Subcutaneous abdominal adipose tissue (tissue), 5 donors: ENCODE measurements at regions not wholly inside any gene's neighbourhood (a gene's known extent, or its start where the extent isn't known, plus 50 kb on each side); places are given as distances from the start of the nearest gene placed in this dataset.

Source experiments
- H3K27ac ChIP-seq: one replicate; pipeline ENCODE4 v1.7.0; 2013; ENCODE audit warnings: low read depth, mild to moderate bottlenecking, inconsistent platforms, low read length, moderate library complexity
- H3K27me3 ChIP-seq, 5 donors: one replicate each; pipeline ENCODE4 v1.7.0; 2013; ENCODE audit warnings: low read length in 5 of 5, inconsistent platforms in 1 of 5; ENCODE audit not compliant: control insufficient read depth in 5 of 5, insufficient read depth in 4 of 5
- H3K36me3 ChIP-seq, 5 donors: one replicate each; pipeline ENCODE4 v1.7.0; 2013; ENCODE audit warnings: low read length in 5 of 5; ENCODE audit not compliant: control insufficient read depth in 5 of 5, insufficient read depth in 5 of 5
- H3K4me1 ChIP-seq, 5 donors: one replicate each; pipeline ENCODE4 v1.7.0; 2013; ENCODE audit warnings: low read length in 5 of 5, mild to moderate bottlenecking in 3 of 5, moderate library complexity in 1 of 5; ENCODE audit not compliant: control insufficient read depth in 5 of 5, insufficient read depth in 5 of 5
- H3K4me3 ChIP-seq, 5 donors: one replicate each; pipeline ENCODE4 v1.7.0; 2013; ENCODE audit warnings: low read length in 5 of 5, low read depth in 1 of 5
- H3K9ac ChIP-seq, 5 donors: one replicate each; pipeline ENCODE4 v1.7.0; 2013; ENCODE audit warnings: low read length in 5 of 5, mild to moderate bottlenecking in 4 of 5, moderate library complexity in 3 of 5
- H3K9me3 ChIP-seq, 5 donors: one replicate each; pipeline ENCODE4 v1.7.0; 2013; ENCODE audit warnings: low read length in 5 of 5; ENCODE audit not compliant: control insufficient read depth in 5 of 5
- donor health status: healthy.
- donor health status: healthy.
- donor health status: healthy.
- donor health status: healthy.
- donor health status: healthy.

- H3K4me1 ChIP-seq, result no peaks in the 10 kb centered on the region
- H3K9me3 ChIP-seq, result no peaks in the 10 kb centered on the region
- H3K4me3 ChIP-seq, result no peak overlapping the region
- no peak overlapping the region for H3K9ac ChIP-seq
- no peaks in the 10 kb centered on the region for H3K27me3 ChIP-seq
- H3K27ac ChIP-seq, result no peak overlapping the region
- no peaks in the 10 kb centered on the region for H3K36me3 ChIP-seq
Observed at GRCh38 chr1:194495434-194495833, 1309.0 kb upstream of the B3GALT2 start.

GRCh38 chr1:194487172-194487571 is 1300.8 kb upstream of the B3GALT2 start:
- H3K4me3 ChIP-seq, result no peak overlapping the region
- H3K27me3 ChIP-seq, result no peaks in the 10 kb centered on the region
- H3K4me1 ChIP-seq, result no peaks in the 10 kb centered on the region
- no peak overlapping the region for H3K9ac ChIP-seq
- no peak overlapping the region for H3K27ac ChIP-seq
- H3K9me3 ChIP-seq, result peaks cover 0 to 2% (median 0%) of the 10 kb centered on the region in 5 donors
- no peaks in the 10 kb centered on the region for H3K36me3 ChIP-seq

- no peaks in the 10 kb centered on the region for H3K4me1 ChIP-seq
- peaks cover 0 to 2% (median 0%) of the 10 kb centered on the region in 5 donors for H3K9me3 ChIP-seq
- no peak overlapping the region for H3K4me3 ChIP-seq
- no peak overlapping the region for H3K27ac ChIP-seq
- no peaks in the 10 kb centered on the region for H3K27me3 ChIP-seq
- no peak overlapping the region for H3K9ac ChIP-seq
- no peaks in the 10 kb centered on the region for H3K36me3 ChIP-seq
Observed at GRCh38 chr1:194485432-194485831, 1299.0 kb upstream of the B3GALT2 start.

- no peaks in the 10 kb centered on the region for H3K36me3 ChIP-seq
- no peaks in the 10 kb centered on the region for H3K9me3 ChIP-seq
- no peak overlapping the region for H3K4me3 ChIP-seq
- no peak overlapping the region for H3K27ac ChIP-seq
- no peak overlapping the region for H3K9ac ChIP-seq
- no peaks in the 10 kb centered on the region for H3K27me3 ChIP-seq
- no peaks in the 10 kb centered on the region for H3K4me1 ChIP-seq
Observed at GRCh38 chr1:194478731-194479130, 1292.3 kb upstream of the B3GALT2 start.

GRCh38 chr1:194477908-194478307 is 1291.5 kb upstream of the B3GALT2 start:
- no peaks in the 10 kb centered on the region for H3K36me3 ChIP-seq
- H3K9ac ChIP-seq, result no peak overlapping the region
- H3K4me3 ChIP-seq, result no peak overlapping the region
- no peaks in the 10 kb centered on the region for H3K4me1 ChIP-seq
- no peaks in the 10 kb centered on the region for H3K27me3 ChIP-seq
- no peak overlapping the region for H3K27ac ChIP-seq
- H3K9me3 ChIP-seq, result no peaks in the 10 kb centered on the region

- Histone ChIP-seq H3K9ac (no peak overlapping the region), H3K27ac (no peak overlapping the region), H3K4me1 (no peaks in the 10 kb centered on the region), H3K36me3 (no peaks in the 10 kb centered on the region), H3K4me3 (no peak overlapping the region), H3K27me3 (no peaks in the 10 kb centered on the region), H3K9me3 (no peaks in the 10 kb centered on the region)
Observed at GRCh38 chr1:194476872-194477271, 1290.5 kb upstream of the B3GALT2 start.

GRCh38 chr1:194476351-194476750 is 1289.9 kb upstream of the B3GALT2 start:
- H3K9me3 ChIP-seq, result no peaks in the 10 kb centered on the region
- no peak overlapping the region for H3K9ac ChIP-seq
- H3K4me1 ChIP-seq, result no peaks in the 10 kb centered on the region
- H3K27me3 ChIP-seq, result no peaks in the 10 kb centered on the region
- H3K36me3 ChIP-seq, result no peaks in the 10 kb centered on the region
- no peak overlapping the region for H3K27ac ChIP-seq
- H3K4me3 ChIP-seq, result no peak overlapping the region

GRCh38 chr1:194474701-194475100 is 1288.3 kb upstream of the B3GALT2 start:
- Histone ChIP-seq H3K4me1 (no peaks in the 10 kb centered on the region), H3K4me3 (no peak overlapping the region), H3K27ac (no peak overlapping the region), H3K9ac (no peak overlapping the region), H3K9me3 (no peaks in the 10 kb centered on the region), H3K27me3 (no peaks in the 10 kb centered on the region), H3K36me3 (no peaks in the 10 kb centered on the region)

GRCh38 chr1:194473766-194474165 is 1287.4 kb upstream of the B3GALT2 start:
- H3K4me3 ChIP-seq, result no peak overlapping the region
- H3K9ac ChIP-seq, result no peak overlapping the region
- no peaks in the 10 kb centered on the region for H3K4me1 ChIP-seq
- H3K9me3 ChIP-seq, result no peaks in the 10 kb centered on the region
- no peaks in the 10 kb centered on the region for H3K27me3 ChIP-seq
- H3K27ac ChIP-seq, result no peak overlapping the region
- H3K36me3 ChIP-seq, result no peaks in the 10 kb centered on the region

GRCh38 chr1:194469282-194469681 is 1282.9 kb upstream of the B3GALT2 start:
- Histone ChIP-seq H3K27me3 (no peaks in the 10 kb centered on the region), H3K4me1 (no peaks in the 10 kb centered on the region), H3K27ac (no peak overlapping the region), H3K4me3 (no peak overlapping the region), H3K9ac (no peak overlapping the region), H3K9me3 (no peaks in the 10 kb centered on the region), H3K36me3 (no peaks in the 10 kb centered on the region)

GRCh38 chr1:194466706-194467105 is 1280.3 kb upstream of the B3GALT2 start:
- no peaks in the 10 kb centered on the region for H3K36me3 ChIP-seq
- H3K9me3 ChIP-seq, result no peaks in the 10 kb centered on the region
- no peak overlapping the region for H3K4me3 ChIP-seq
- H3K27me3 ChIP-seq, result no peaks in the 10 kb centered on the region
- H3K9ac ChIP-seq, result no peak overlapping the region
- H3K27ac ChIP-seq, result no peak overlapping the region
- no peaks in the 10 kb centered on the region for H3K4me1 ChIP-seq
